Activated naive CD8-positive, alpha-beta T cell treated with anti-CD3 and anti-CD28 coated beads, Interleukin-2, amount 50 U/mL, for 16 hours (primary cell): ENCODE measurements at regions not wholly inside any gene's neighbourhood (a gene's known extent, or its start where the extent isn't known, plus 50 kb on each side); places are given as distances from the start of the nearest gene placed in this dataset.
A peak's percentile ranks its signal among the peaks of the same experiment; 100 is the strongest.

Source experiments
- DNase-seq: peaks from one replicate; pipeline ENCODE4 v3.0.0-alpha.2; 2020; ENCODE audit warnings: low read depth, low spot score

GRCh38 chr13:74043237-74043636, 91.0 kb downstream of the KLF12 start:
- DNase-seq, result no peak

DNA sequence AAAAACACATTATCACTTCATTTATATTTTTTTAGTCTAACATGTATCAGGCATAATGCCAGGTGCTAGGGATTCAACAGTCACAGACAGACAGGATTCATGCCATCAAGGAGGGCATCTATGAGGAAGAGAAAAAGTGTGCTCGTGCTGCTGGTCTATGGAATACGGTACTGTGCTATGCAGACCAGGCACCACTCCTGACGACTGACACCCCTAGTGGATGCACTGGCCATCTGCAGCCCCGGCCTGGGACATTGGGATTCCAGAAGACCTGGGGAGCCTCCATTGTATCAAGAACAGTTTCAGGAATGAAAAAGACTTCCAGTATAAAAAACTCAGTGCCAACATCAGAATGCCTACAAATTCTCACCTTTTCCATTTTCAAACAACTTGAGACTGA, 94.0 kb downstream of the KLF12 start:
- no peak for DNase-seq

- DNase-seq, result no peak
Measured at GRCh38 chr13:74039667-74040066, 94.5 kb downstream of the KLF12 start.

- DNase-seq, result no peak
Measured at GRCh38 chr13:74039154-74039553, 95.0 kb downstream of the KLF12 start.

- no peak for DNase-seq
Measured at GRCh38 chr13:74037762-74038161, 96.4 kb downstream of the KLF12 start.

- DNase-seq, result no peak
Measured at GRCh38 chr13:74036373-74036772, 97.8 kb downstream of the KLF12 start.

GRCh38 chr13:74035896-74036295, 98.3 kb downstream of the KLF12 start:
- no peak for DNase-seq

GRCh38 chr13:74032325-74032724, 101.9 kb downstream of the KLF12 start:
- DNase-seq, result no peak

DNA sequence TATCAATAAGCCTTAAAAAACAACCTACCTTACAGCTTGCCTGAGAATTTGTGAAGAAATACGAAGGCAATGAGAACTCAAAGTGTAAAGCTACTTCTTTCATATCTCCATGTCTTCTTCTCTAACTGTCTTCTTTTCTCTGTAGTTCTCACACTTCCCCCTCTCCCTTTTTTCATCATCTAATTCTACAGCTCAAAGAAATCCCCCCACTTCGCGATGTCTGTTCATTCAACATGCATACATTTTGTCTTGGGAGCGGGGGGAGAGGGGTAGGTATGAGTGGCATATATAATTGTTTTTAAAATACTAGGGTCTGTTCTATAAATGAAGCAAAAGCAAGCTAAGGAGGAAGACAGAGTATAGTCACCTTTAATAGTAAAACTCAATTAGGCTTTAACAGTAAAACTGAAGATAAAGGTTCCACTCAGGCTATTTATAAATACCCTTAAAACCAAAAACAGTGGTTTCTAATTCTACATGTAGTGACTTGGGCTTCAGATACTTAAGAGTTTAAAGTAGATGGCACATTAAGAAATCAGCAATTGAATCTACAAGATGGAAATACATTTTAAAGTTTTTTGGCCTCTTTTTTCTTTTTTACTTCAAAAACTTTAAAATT, 106.9 kb downstream of the KLF12 start:
- DNase-seq, result no peak

GRCh38 chr13:74026753-74027152, 107.5 kb downstream of the KLF12 start:
- DNase-seq, result peak; percentile 32

- no peak for DNase-seq
Measured at GRCh38 chr13:74025369-74025768, 108.8 kb downstream of the KLF12 start.

GRCh38 chr13:74024856-74025255, 109.3 kb downstream of the KLF12 start:
- DNase-seq, result no peak

- DNase-seq, result no peak
Measured at GRCh38 chr13:74024314-74024713, 109.9 kb downstream of the KLF12 start.

- no peak for DNase-seq
Measured at GRCh38 chr13:74023484-74023883, 110.7 kb downstream of the KLF12 start.

DNA sequence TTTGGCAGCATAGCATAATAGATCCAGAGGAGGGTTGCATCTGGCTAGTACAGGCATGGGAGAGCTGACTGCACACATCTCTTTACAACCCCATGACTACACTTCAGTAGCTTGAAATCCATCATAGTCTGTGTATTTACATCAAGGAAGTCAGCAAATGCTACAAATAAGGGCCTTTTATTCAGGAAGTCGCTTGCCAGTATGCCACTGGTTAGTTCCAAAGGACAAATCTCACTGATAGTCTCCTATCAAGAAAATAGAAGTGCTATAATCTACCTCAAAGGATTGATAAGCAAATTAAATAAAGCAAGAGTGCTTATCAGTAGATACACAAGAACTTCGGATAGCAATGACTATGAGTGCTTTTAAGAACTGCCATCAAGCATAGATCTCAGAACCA, 112.7 kb downstream of the KLF12 start:
- no peak for DNase-seq

DNA sequence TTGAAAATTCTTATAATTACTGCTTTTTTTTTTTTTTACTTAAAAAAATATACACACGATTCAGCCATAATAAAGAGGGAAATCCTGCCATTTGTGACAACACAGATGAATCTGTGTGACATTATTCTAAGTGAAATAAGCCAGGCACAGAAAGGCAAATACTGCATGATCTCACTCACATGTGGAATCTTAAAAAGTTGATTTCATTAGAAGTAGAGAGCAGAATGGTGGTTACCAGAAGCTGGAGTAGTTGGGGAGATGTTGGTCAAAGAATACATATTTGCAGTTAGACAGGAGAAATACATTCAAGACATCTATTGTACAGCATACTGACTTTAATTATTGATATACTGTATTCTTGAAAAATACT, 116.2 kb downstream of the KLF12 start:
- DNase-seq, result no peak

DNA sequence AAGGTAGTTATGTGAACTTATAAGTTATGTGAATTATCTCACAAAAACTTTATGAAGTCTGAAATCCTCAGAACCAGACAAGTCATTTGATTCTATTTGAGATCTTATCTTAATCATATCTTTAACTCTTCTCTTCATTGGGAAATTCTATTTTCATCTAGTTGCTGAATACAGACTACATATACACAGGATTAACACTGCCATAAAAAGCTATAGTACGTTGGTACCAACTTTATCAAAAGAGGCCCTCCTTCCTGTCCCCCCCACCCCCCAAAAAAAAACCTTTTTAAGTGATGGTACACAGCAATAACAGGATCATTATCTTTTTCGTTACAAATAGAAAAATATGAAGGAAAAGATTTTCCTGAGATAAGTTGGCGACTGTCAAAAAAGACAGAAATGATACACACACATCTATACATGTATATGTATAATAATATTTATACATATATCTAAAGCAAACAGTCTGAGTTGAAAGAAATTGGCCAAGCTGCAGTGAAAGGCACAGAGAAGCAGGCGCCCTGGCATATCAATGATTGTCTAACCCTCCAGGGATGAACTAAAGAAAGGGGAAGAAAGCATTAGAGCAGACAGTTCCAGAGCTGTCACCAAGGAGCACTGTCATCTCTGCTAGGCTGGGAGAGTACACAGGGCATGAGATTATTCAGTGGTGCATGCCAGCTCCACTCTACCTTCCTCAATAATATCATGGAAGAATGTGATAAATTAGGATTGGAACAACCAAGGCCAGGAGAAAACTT, 116.7 kb downstream of the KLF12 start:
- DNase-seq, result no peak

DNA sequence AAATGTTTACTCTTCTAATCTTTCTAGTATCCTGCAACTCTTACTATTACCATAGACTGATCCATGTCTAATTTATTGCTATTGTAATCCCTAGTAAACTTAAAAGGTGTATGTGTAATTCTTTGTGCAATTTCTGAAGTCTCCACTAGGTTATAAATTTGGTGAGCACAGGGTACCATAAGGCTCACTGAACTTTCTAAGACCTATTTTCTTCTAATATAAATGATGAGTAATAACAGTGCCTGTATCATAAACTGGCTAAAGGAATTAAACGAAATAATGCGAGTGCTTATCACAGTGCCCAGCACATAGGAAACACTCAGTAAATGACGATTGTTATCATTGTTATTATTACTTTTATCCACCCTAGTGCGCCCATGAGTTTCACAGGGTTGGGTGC, 119.1 kb downstream of the KLF12 start:
- DNase-seq, result no peak

GRCh38 chr13:74009100-74009668, 125.0 kb downstream of the KLF12 start:
- no peak for DNase-seq

GRCh38 chr13:74006666-74007065, 127.5 kb downstream of the KLF12 start:
- DNase-seq, result no peak

DNA sequence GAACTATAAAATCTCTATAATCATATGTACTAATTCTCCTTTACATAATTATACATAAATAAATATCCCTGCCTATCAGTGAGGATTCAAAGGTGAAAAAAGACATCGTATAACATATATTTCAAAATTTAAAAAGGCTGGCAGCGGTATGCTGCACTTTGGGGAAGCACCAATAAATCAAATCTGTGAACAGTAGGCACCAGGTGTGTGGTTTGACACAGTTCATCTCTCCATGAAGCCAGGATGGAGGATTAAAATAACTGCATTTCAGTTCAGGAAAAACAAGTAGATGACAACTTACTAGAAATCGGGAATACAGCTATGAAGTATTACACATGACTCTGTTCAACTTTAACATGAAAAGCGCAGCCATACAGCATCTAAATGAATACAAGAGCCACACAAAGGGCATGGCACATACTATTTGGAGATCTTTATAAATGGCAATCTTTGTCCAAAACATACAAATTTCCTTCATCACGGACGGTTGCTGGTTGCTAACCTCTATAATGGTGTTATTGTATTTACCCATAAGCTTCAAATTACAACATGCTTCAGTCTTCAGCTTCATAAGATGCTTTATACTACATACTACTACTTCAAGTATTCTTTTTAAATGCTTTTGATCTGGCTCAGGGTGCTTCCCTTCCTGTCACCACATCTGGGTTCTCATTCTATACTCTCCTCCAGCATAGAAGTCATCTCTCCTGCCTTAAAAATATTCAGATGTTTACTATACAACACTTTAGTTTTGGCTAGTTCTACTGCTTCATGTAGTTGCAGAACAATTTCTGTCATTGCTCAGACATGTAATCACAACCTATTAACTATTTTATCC, 128.7 kb downstream of the KLF12 start:
- no peak for DNase-seq

DNA sequence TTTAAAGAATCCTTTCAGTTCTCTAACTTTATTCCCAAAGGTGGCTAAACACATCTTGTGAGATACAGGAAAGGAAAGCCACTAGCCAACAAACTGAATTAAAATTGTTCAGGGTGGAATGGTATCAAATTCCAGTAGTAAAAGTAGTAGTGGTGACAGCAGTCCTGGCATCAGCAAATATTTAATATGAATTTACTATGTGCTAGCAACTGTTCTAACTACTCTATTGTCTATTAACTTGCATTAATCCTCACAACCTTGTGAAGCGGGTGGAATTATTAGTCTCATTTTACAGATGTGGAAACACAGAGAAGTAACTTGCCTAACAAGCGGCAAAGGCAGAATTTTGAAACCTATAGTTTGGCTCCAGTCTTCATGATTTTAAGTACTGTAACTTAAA, 130.1 kb downstream of the KLF12 start:
- no peak for DNase-seq
